Fibroblast of peridontal ligament (primary cell): ENCODE measurements at regions not wholly inside any gene's neighbourhood (a gene's known extent, or its start where the extent isn't known, plus 50 kb on each side); places are given as distances from the start of the nearest gene placed in this dataset.

ENCODE experiments used
- DNase-seq: peaks from one replicate; pipeline ENCODE4 v3.0.0-alpha.2; 2010; ENCODE audit errors: extremely low read depth

- no peak for DNase-seq
These were observed 670.8 kb upstream of the FANCL start for GRCh38 chr2:58911877-58912276.

DNA sequence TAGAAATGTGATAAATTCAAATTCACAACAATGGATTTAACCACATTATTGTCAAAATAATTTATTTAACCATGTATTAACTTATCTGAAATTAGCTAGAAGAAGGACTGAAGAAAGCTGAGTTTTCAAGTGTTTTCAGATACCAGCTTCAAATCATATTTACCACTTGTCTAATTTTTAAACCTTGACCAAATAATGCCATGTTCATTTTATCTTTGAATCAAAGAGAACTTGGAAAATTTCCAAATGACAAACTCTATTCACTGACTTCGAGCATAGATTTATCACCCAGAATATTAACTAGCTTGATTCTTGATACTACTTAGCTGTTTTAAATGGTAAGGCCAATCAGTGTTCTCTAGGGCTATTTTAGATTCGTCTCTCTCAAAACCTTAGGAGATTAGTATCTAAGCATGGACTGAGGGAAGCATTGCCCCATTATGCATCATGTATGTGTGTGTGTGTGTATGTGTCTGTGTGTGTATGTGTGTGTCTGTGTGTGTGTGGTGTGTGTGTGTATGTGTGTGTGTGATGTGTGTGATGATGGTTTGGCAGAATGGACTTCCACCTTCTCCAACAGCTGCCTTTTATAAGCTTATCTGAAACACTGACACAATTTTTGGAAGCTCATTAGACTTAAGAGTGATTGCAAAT is 667.5 kb upstream of the FANCL start:
- no peak for DNase-seq

DNA sequence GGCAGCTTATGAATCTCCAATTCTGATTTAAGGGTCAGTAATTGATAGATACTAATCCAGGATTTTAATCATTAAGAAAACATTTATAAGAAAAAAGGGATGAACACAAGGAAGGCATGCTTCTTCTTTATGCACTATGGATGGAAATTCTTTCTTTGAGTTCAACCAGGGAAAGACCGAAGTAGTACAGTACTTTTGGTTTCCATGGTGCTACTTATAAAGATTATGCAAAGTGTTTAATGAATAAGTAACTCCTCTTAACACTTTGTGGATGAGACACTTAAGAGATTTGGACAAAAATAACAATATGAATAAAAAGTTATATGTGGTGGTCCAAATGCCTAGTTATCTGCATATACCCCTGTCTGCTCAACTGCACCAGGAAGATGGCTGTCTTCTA is 666.5 kb upstream of the FANCL start:
- no peak for DNase-seq

DNA sequence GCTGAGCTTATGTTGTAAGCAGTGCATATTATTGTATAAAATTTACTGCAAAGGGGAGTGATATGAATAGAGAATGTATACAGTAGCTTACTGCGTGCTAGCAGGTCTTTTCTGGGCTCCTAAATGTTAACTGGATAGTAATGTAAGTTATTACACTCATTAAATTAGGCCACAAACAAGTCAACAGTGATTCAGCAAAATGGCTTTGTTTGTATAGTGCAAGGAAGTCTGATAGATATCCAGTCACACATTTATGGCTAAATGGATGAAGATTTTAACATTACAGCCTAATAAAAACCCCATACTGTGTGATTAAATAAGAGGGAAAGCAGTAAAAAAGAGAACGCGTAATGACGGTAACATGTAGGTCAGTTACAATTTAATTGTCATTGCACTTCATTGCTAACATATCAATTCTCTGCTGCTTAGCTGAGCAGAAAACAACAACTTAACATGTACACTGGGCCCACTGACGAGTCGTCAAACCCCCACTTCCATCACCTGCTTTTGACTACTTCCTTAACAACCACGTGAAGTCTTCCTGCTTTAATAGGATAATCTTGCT is 665.0 kb upstream of the FANCL start:
- no peak for DNase-seq

DNA sequence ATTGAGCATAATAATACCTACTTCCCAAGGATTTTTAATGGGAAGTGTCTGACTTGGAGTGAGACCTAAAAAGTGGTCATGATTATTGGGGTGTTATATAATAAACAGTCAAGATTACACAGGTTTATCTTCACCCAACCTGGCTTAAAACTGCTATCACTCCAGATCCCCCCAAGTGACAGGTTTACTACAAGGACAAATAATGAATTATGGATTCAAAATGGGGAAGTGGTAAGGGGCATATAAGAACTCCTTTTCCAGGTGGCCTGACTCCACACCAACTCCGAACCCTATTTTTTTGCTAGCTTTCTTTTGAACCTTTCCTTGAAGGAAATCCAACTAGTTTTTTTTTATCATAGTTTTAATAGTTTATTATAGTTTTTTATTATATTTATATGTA is 663.0 kb upstream of the FANCL start:
- DNase-seq = no peak

DNA sequence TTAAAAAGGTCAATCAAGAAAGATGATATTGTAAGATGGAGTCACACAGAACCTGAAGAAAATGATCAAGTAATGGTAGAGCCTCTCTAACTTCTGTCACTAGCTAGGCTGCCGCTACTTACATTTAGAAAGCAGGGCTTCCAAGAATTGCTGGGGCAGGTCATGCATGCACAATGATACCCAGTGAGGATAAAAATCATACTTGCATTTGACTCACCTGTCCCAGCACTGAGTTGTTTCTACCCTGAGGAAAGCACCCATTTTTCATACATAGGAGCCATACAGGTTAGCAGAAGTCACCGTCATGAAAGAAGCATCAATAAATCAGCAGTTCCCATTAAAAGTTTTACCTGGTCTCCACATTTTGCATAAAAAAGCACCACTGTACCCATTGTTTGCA is 662.3 kb upstream of the FANCL start:
- DNase-seq = no peak

DNA sequence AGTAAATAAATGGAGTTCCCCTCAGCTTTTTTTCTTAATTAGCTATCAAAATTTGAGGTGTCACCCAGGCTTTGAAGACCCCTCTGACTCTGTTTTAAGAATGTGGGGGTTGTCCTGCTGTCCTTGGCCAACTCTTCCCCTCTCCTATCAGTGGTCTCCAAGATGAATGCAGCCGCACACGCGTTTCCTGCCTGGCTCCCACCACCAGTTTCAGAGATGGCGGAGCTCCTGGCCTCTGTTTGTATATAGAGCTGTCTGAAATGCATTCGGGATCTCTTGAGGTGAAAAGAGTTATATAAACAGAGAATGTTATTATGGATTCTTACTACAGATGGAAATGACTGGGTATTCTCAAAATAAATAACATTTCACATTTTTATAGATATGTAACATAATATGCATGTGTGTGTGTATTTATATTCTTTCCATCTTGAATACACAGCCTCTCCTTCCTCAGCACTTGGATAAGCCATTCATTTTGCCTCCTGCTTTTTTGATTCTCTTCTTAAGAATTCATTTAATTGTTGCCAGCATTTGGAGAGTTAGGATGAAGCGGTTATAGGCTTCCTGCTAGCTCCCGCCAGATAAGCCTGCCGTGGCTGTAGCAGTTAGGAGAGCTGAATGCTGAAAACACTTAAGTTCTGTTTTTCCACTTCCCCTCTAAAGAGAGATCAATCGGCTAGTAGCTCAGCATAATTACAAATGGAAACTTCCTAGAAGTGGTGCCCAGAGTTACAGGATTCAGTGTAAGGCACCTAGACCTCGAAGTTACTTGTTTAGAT is 659.3 kb upstream of the FANCL start:
- no peak for DNase-seq

- DNase-seq = peak; percentile 18
These were observed 658.6 kb upstream of the FANCL start for GRCh38 chr2:58899692-58900091.

GRCh38 chr2:58896638-58897037 is 655.5 kb upstream of the FANCL start:
- peak; percentile 66 for DNase-seq

DNA sequence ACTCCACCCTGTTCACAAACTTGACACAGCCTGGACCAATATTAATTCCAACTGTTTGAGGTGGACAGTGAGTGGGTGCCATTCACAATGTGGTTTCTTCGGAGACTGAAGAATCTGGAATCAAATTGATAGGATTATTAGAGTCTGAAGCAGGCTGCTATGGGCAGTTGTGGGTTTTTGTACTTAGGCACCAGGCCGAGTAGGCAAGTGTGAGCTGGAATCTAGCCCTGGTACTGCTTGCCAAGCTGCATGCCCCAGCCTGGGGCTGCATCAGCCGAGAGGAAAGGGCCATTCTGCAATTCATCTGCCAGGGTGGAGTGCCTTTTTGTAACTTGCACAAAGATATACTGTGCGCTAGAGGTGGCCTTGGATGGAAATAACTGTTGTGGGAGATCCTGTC is 654.7 kb upstream of the FANCL start:
- DNase-seq = peak; percentile 1

GRCh38 chr2:58893656-58894351 is 652.7 kb upstream of the FANCL start:
- DNase-seq = no peak

- DNase-seq = no peak
These were observed 650.8 kb upstream of the FANCL start for GRCh38 chr2:58891828-58892377.

DNA sequence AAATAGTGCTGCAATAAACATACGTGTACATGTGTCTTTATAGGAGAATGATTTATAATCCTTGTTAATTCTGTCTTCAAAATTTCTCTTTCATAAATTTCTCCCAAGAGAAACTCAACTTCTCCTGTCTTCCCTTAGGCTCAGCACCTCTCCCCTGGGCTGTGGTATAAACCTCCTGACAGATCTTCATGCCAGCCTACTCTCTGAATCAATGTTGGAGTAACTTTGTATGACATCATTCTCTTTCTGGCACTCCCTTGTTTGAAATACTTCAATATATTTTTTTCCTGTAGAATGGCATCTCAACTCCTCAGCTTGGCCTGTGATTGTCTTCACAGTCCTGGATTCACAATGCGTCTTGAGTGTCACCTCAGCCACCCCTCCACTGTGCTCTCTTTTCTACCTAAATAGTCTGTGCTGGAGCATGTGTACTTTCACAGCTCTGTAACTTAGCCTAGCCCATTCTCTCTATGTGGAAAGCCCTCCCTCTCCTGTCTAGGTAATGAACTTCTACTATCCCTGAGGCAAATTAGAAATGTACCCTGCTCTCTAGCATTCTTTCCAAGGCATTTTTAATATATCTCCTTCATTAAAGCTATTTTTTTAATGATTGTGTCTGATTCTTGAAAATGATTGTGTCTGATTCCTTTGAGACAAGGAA is 649.9 kb upstream of the FANCL start:
- DNase-seq = no peak

GRCh38 chr2:58886009-58886408 is 644.9 kb upstream of the FANCL start:
- no peak for DNase-seq

GRCh38 chr2:58879834-58880233 is 638.7 kb upstream of the FANCL start:
- no peak for DNase-seq

- DNase-seq = no peak
These were observed 637.7 kb upstream of the FANCL start for GRCh38 chr2:58878778-58879177.

GRCh38 chr2:58876126-58876525 is 635.0 kb upstream of the FANCL start:
- DNase-seq = no peak

GRCh38 chr2:58875436-58875835 is 634.3 kb upstream of the FANCL start:
- no peak for DNase-seq

- no peak for DNase-seq
These were observed 630.5 kb upstream of the FANCL start for GRCh38 chr2:58871469-58872142.

GRCh38 chr2:58870704-58871103 is 629.6 kb upstream of the FANCL start:
- no peak for DNase-seq

- no peak for DNase-seq
These were observed 625.8 kb upstream of the FANCL start for GRCh38 chr2:58866946-58867345.
